NOMO-1 treated with dmso at 0.1 percent for 144 hours (cell line): ENCODE measurements at regions not wholly inside any gene's neighbourhood (a gene's known extent, or its start where the extent isn't known, plus 50 kb on each side); places are given as distances from the start of the nearest gene placed in this dataset.

Source experiments
- DNase-seq: peaks from one replicate; lab custom pipeline; 2025; ENCODE audit not compliant: unreplicated experiment; lab: John Stamatoyannopoulos, UW

DNA sequence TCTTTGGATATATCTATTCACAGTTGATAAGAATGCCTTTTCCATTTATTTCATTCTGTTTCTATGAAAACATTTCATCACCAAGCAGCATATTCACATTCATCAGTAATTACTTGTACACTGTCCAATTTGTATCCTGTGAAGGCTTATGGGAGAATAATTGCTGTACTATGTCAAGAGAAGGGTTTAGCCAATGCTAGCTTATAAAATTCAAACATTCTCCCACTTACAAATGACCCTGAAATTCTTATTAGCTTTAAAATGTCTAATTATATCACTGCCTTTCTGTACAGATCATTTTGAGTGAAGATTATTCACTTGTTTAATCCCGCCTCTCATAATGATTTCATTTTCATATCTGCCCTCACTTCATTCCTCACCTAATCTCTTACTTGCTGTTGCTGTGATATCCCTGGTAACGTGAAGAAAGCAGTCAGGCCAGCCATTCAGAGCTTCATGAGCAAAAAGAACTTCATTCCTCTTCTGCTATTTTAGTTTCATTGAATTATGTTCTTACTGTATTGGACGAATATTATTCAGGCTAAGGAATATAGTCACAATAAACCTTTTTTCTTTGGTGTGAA is 778.7 kb downstream of the OLFM4 start:
- DNase-seq: no peak

DNA sequence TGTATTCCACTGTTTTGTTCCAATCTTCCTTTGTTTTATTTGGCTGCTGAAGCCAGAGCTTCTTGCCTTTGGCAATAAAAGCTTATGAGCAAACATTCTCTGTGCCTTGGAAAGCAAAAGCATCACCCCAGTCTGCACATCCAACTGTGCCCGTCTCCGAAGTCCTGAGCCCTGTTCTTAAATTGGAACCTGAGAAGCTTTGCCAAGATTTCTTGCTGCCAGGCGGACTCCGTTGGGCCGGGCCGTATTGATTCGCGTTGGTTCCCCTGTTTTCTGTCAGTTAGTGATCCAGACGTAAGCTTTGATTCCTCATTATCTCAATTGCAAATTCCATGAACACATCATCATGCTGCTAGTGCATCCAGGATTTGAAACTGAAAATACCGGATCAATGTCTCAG is 793.0 kb downstream of the OLFM4 start:
- no peak for DNase-seq

GRCh38 chr13:53822136-53822535 is 793.5 kb downstream of the OLFM4 start:
- no peak for DNase-seq

DNA sequence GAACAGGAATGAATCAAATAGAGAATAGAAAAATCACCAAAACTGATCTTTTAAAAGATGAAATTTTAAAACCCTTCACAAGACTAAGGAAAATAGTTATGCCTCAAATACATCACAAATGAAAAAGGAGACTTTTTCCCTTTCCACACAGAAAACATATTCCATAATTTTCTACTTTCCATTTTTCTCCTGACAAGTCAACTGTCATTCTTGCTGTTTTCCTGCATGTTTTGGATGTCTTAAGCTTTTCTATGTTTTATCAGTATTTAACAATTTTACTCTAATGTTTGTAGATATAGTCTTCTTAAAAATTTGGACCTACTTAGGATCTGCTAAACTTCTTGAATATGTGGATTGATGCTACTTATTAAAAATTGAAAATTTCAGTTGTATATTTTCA is 810.8 kb downstream of the OLFM4 start:
- no peak for DNase-seq

- no peak for DNase-seq
Observed at GRCh38 chr13:53844473-53845146, 816.0 kb downstream of the OLFM4 start.

DNA sequence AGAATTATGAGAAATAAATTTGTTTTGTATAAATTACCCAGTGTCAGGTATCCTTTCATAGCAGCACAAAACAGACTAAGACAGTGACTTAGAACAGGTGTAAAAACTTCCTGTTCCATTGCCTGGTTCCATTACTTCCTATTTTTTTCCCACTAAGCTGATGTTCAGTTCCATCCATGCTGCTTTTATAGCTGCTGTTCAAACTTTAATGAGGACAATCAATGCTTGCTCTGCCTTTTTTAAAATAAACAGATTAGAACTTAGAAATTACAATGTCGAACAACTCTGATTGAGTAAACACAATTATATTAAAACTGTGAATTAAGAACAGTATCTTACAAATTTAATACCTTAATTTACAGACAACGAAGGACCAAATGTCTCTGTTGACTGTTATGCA is 818.9 kb downstream of the OLFM4 start:
- DNase-seq: no peak

GRCh38 chr13:53848366-53848961 is 819.9 kb downstream of the OLFM4 start:
- DNase-seq: no peak

DNA sequence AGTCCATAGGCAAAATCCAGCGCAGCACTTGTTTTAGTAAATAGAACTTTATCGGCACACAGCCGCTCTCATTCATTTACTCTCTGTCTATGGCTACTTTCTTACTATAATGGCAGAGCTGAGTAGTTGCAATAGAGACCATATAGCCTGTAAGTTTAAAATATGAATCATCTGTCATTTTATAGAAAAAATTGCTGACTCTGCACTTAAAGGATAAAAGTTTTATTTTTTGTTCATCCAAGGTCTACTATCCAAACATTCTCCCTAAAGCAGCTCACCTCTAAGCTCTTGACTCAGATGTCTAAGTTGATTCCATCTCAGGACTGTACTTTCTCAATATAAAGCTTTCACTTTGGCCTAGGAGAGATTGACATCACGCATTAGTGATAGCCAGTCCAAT is 825.7 kb downstream of the OLFM4 start:
- no peak for DNase-seq

DNA sequence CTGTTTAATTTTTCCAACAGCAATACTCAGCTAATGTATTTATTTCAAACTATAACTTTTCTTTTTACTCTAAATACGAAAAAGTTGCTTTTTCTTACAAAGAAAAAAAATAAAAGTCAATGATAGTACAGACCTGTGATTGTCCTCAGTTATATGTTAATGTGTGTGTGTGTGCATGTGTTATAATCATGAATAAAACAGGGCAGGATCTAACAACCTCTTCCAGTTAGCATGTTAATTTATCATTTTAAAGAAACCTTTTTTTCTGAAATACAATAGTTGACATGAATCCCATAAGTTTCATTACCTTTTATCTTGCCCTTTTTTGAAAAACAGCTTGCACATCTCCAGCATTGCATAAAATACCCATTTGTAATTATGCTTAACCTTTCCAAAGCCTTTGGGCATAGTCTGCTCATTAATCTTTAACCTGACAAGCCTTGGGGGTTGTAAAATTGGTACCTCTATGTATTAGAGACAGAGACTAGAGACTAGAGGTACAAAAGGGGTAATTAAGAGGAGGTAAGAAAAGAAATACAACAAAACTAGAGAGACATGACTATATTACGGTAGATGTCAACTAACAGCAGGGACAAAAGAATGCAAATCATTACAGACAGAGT is 828.1 kb downstream of the OLFM4 start:
- no peak for DNase-seq

DNA sequence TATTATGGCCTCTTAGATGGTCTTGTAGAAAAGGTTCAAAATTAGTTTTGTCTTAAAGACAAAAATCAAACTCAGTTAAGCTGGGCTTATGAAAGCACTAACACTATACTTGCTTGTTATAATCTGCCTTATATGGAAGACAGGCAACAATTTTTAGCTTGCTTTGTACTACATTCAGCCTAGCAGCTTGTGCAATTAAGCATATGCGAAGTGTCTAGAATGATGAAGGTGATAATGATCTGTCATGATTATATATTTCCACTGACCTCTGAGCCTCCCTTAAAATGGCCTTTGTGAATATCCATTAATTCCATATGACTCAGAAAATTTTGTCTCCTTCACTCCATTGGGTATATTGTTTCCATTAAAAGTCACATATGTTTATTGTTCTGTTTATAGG is 834.9 kb downstream of the OLFM4 start:
- DNase-seq: no peak

GRCh38 chr13:53873558-53873957 is 844.9 kb downstream of the OLFM4 start:
- DNase-seq: no peak

DNA sequence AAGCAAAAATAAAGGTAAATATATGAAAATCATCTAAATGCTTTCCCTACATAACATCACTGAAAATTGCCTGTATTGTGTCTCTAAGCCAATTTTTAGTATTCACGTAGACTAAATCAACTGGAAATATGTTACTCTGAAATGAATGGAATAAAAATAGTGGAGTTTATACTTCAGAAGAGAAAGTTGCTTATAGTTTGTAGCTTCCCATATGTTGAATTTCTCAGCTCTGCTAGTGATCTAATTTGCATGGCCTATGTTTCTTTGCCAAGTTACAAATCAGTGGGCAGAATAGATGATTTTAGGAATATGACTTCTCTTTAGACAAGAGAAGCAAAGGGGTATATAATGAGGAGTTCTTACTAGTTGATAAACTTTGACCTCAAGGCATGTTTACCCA is 850.2 kb downstream of the OLFM4 start:
- DNase-seq: no peak

DNA sequence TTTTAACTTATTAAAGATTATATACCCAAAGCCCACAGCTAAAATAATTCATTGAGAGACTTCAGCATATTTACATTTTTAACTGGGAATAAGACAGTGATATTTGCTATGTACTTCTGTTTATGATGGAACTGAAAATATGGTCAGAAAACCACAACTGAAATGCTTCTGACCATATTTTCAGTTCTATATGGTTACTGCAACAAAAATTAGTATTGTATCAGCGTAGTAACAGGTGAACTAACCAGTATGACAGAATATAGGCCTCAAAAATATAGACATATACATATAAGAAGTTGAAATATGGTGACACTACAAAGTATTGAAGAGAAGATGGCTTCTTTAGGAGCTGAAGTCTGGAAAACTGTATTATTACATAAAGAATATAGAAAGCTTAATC is 857.4 kb downstream of the OLFM4 start:
- no peak for DNase-seq

DNA sequence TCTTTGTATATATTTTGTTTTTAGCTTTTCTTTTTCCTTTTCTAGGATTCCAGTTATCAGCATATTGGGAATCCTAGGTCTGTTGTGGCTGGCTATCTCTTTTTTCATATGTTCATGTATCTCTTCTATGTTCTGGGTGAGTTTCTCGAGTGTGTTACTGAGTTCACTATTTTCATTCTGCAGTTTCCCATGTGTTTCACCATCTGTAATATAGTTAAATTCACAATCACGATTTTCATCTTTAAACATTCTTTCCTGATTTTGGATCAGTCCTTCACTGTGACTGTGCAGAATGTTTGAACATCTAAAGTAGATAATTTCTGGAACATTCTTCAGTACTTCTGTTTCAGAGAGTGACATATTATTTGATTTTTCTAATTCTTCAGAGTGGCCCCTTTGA is 862.1 kb downstream of the OLFM4 start:
- no peak for DNase-seq

GRCh38 chr13:53901593-53901992 is 873.0 kb downstream of the OLFM4 start:
- DNase-seq: no peak

GRCh38 chr13:53907891-53908290 is 879.3 kb downstream of the OLFM4 start:
- no peak for DNase-seq

DNA sequence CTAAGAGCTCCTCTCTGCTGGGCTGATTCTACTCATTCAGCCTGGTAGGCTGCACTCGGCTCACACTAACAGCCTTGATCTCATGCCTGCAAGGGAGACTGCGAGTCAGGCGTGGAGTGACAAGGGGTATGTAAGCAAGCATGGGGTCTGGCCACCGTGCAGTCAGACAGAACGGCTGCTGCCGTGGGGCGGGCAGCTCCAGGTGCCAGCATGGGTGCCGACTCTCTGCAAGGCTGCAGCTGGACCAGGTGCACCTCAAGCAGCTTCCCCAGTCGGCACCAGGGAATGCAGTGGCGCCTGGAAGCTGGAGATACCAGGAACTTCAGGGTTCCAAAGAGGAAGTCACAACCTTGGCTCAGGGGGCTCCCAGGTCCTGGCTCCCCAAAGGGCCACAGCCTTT is 892.3 kb downstream of the OLFM4 start:
- no peak for DNase-seq

GRCh38 chr13:53921473-53921872 is 892.9 kb downstream of the OLFM4 start:
- DNase-seq: no peak

- DNase-seq: no peak
Observed at GRCh38 chr13:53941588-53942190, 913.1 kb downstream of the OLFM4 start.

- no peak for DNase-seq
Observed at GRCh38 chr13:53946500-53946899, 917.9 kb downstream of the OLFM4 start.

DNA sequence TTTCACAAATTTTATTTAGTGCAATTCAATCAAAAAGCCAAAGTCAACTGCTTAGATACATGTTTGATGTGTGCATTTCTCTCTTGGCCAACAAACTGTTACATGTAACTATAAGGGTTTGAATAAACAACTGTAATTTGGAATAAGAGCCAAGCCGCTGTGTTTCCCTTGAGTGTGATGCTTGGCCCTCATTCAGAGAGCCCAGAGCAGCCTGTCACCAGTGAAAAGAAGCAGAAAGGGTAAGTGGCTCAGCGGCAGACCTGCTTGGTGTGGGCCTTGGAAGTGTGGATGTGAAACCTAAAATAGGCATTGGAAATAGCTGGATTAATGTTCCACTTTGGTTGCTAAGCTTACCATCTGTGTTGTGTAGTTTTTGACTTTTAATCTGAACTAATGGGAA is 924.6 kb downstream of the OLFM4 start:
- no peak for DNase-seq
